Spinal cord (tissue), 9 donors: ENCODE measurements at regions not wholly inside any gene's neighbourhood (a gene's known extent, or its start where the extent isn't known, plus 50 kb on each side); places are given as distances from the start of the nearest gene placed in this dataset.

ENCODE experiments used
- DNase-seq, 6 donors: peaks; one replicate each; pipeline versions ENCODE4 v3.0.0 to v3.0.0-alpha.2; 2013 to 2015; ENCODE audit warnings: low spot score in 6 of 6, low read depth in 4 of 6
- H3K27ac ChIP-seq: one replicate; pipeline ENCODE4 v1.5.1; 2013; ENCODE audit warnings: low read depth, low read length, control low read depth
- H3K27me3 ChIP-seq: one replicate; pipeline ENCODE4 v1.6.1; 2013; ENCODE audit warnings: low read length; ENCODE audit not compliant: control insufficient read depth, insufficient read depth
- H3K36me3 ChIP-seq: one replicate; pipeline ENCODE4 v1.6.1; 2013; ENCODE audit warnings: low read length; ENCODE audit not compliant: control insufficient read depth, insufficient read depth
- H3K4me1 ChIP-seq: one replicate; pipeline ENCODE4 v1.6.1; 2013; ENCODE audit warnings: low read length; ENCODE audit not compliant: control insufficient read depth, insufficient read depth
- H3K4me3 ChIP-seq: one replicate; pipeline ENCODE4 v1.5.1; 2013; ENCODE audit warnings: low read depth, low read length, control low read depth
- H3K9me3 ChIP-seq: one replicate; pipeline ENCODE4 v1.6.1; 2013; ENCODE audit warnings: low read length; ENCODE audit not compliant: control insufficient read depth, insufficient read depth
- WGBS: methylation state at CpG from one replicate; pipeline ENCODE4 v1.1.5; 2013; ENCODE audit warnings: missing lambda C conversion rate; ENCODE audit not compliant: insufficient coverage; 5-methylcytosine and 5-hydroxymethylcytosine counted together
- donor health status: healthy.

DNA sequence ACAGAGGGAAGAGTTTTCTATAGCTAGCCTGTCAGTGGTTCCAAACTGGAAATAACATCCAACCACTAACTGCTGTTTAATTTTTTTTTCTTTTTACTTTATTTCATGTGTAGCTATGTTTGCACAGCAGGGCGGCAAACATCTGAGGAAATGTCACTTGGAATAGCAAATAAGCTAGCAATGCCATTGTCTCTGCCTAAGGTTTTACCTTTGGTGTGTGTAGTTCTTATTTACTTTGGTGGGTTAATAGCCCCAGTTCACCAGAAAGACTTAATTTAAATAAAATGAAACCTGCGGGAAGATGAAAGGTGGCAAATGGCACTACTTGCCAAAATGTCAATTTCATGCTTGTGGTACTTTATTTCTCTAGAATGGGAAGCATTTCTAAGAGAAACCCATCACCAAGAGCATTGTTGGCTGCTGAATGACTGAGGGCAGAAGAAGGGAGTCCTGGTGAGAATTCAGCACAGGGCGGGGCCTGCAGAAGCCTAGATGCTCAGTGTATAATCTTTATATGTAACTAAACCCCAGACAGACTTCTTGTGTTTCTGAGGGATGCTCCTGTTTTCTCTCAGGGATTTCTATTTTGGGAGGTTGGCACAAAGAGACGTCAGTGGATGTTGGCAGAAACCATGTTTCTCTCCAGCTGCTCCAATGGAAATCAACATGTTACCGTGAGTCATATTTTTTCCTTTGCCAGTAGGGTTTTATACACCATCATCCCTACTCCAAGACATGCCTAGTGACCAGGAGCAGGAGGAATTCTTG lies 300.4 kb upstream of the NT5C1B start:
- H3K4me1 ChIP-seq = no peaks in the 10 kb centered on the region
- H3K9me3 ChIP-seq = no peaks in the 10 kb centered on the region
- no peaks in the 10 kb centered on the region for H3K36me3 ChIP-seq
- no peak overlapping the region for H3K27ac ChIP-seq
- no peak overlapping the region for H3K4me3 ChIP-seq
- peak in 1 of 6 donors; percentile 81 for DNase-seq
- no peaks in the 10 kb centered on the region for H3K27me3 ChIP-seq
- WGBS = 70% methylated on average over 2 of the region's 5 CpGs

DNA sequence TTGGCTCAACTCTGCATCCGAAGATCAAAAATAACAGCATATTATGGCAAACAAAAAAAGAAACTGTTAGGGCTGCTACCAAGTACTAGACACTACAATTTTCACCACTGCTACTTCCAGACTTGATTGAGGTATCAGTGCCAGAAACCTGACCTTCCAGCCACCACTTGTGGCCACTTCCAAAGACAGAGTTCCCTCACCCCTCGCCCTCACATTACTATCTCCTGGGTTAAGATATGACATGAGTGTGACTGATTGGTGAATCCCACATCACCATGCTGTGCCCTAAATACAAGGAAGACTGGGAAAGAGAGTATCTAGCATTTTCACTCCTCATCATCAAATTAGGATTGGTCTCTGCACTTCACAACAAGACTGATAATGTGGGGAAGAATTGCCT lies 296.1 kb upstream of the NT5C1B start:
- no peaks in the 10 kb centered on the region for H3K36me3 ChIP-seq
- H3K27ac ChIP-seq = no peak overlapping the region
- no CpG with 5 or more reads among the region's 2 CpGs for WGBS
- no peaks in the 10 kb centered on the region for H3K9me3 ChIP-seq
- H3K4me1 ChIP-seq = no peaks in the 10 kb centered on the region
- DNase-seq = no peak
- no peak overlapping the region for H3K4me3 ChIP-seq
- no peaks in the 10 kb centered on the region for H3K27me3 ChIP-seq

DNA sequence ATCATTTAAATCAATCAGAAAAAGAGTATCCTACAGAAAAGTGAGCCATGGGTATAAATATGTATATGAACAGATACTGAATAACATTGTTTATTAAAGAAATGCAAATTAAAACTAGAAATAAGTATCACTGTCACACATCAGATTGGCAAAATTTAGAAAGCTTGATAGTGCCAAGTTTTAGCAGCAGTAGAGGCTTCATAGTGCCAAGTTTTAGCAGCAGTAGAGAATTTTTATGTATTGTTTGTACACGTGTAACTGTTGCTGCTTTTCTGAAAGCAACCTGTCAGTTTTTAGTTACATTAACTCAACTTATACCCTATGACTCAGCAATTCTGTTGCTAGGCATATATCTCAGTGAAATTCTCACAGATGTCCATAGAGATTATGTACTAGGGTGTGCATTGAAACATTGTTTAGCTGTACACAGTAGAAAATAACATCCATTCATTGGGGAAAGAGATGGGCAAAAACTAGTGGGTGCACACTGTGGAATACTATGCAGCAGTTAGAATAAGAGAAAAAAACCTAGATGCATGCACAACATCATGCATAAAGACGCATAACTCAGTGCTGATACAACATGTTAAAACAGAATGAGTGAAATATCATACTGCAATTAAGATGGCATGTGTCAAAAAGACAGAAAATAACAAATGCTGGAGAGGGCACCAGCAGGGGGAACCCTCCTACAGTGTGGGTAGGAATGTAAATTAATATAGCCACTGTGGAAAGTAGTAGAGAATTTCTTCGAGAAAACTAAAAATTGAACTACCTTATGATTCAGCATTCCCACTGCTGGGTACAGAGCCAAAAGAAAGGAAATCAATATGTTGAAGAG lies 294.5 kb upstream of the NT5C1B start:
- Histone ChIP-seq H3K9me3 (no peaks in the 10 kb centered on the region), H3K36me3 (no peaks in the 10 kb centered on the region), H3K4me1 (no peaks in the 10 kb centered on the region), H3K4me3 (no peak overlapping the region), H3K27ac (no peak overlapping the region), H3K27me3 (no peaks in the 10 kb centered on the region)
- DNase-seq = peak in 1 of 6 donors; percentile 38
- WGBS = no CpG with 5 or more reads among the region's 3 CpGs

DNA sequence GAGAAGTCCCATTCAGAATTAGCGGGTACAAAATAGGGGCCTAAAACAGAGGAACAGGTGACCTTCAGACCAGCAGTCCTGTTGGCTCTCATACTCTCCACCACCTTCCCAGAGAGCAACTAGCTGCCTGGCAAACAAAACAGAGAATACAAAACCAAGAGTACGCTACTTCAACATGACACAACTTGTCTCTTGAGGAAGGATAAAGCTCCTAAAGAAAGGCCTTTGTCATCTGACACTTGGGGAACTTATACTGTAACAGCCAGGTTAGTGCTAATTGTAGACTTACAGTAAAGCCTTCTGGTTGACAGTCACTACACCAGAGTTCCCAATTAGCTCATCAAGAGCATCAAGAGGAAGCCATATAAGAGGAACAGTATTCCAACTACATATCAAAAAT lies 282.1 kb upstream of the NT5C1B start:
- H3K27me3 ChIP-seq = no peaks in the 10 kb centered on the region
- H3K4me3 ChIP-seq = no peak overlapping the region
- DNase-seq = no peak
- no peaks in the 10 kb centered on the region for H3K36me3 ChIP-seq
- WGBS = no CpG with 5 or more reads among the region's 2 CpGs
- no peaks in the 10 kb centered on the region for H3K9me3 ChIP-seq
- no peak overlapping the region for H3K27ac ChIP-seq
- H3K4me1 ChIP-seq = no peaks in the 10 kb centered on the region

DNA sequence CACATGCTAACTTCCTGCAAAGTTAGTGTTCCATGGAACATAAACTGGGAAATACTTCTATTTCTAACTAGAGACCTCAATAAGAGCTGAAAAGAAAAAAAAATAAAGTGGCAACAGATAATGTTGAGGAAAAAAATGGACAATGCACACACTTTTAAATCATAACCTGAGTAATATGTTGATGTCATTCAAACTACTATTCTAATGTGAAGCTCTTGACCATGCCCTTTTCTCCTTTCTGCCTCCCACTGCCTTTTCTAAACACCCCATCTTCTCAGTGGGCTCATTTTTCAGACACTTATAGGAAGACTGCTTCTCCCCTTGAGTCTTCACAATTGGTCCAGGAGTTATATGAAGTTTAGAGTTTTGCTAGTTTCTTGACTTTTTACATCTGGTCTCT lies 280.9 kb upstream of the NT5C1B start:
- H3K4me1 ChIP-seq = no peaks in the 10 kb centered on the region
- no peak for DNase-seq
- no peaks in the 10 kb centered on the region for H3K9me3 ChIP-seq
- H3K4me3 ChIP-seq = no peak overlapping the region
- H3K36me3 ChIP-seq = no peaks in the 10 kb centered on the region
- no peaks in the 10 kb centered on the region for H3K27me3 ChIP-seq
- no peak overlapping the region for H3K27ac ChIP-seq

DNA sequence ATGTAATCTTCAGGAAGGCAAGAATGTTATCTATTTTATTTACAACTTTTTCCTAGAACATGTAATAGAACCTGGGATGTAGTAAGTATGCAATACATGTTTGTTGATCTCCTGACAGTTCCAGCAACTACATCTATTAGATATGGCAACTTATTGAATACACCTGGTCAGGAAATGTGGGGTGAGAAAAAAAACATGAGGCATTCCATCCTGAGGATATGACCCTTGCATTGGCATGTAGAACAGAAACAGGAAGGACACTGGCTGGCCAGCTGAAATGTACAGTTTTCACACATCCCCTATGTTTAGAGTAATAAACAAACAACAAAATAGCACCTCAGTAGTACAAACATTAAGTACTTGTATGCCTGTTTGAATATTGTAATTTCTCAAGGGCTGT lies 272.6 kb upstream of the NT5C1B start:
- no peak for DNase-seq
- Histone ChIP-seq H3K36me3 (no peaks in the 10 kb centered on the region), H3K9me3 (no peaks in the 10 kb centered on the region), H3K4me3 (no peak overlapping the region), H3K27ac (no peak overlapping the region), H3K4me1 (no peaks in the 10 kb centered on the region), H3K27me3 (no peaks in the 10 kb centered on the region)

DNA sequence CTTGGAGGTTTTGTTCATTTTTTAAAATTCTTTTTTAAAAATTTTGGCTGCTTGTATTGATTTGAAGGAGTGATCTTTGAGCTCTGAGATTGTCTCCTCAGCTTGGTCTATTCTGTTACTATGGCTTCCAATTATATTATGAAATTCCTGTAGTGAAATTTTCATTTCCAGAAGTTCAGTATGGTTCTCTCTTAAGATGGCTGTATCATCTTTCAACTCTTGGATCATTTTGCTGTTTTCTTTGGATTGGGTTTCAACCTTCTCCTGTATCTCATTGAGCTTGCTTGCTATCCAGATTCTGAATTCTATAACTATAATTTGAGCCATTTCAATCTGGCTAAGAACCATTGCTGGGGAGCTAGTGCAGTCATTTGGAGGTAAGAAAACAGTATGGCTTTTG lies 270.8 kb upstream of the NT5C1B start:
- H3K9me3 ChIP-seq = no peaks in the 10 kb centered on the region
- H3K27me3 ChIP-seq = no peaks in the 10 kb centered on the region
- peak in 1 of 6 donors; percentile 8 for DNase-seq
- H3K27ac ChIP-seq = no peak overlapping the region
- H3K4me1 ChIP-seq = no peaks in the 10 kb centered on the region
- H3K4me3 ChIP-seq = no peak overlapping the region
- no peaks in the 10 kb centered on the region for H3K36me3 ChIP-seq

DNA sequence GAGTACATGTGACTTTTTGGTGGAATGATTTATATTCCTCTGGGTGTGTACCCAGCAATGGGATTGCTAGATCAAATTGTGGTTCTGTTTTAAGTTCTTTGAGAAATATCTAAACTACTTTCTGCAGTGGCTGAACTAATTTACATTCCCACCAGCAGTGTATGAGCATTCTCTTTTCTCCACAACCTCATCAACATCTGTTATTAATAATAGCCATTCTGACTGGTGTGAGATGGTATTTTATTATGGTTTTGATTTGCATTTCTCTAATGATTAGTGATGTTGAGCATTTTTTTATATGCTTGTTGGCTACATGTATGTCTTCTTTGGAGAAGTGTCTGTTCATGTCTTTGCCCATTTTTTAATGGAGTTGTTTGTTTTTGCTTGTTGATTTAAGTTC lies 267.4 kb upstream of the NT5C1B start:
- Histone ChIP-seq H3K9me3 (no peaks in the 10 kb centered on the region), H3K4me3 (no peak overlapping the region), H3K4me1 (no peaks in the 10 kb centered on the region), H3K27me3 (no peaks in the 10 kb centered on the region), H3K36me3 (no peaks in the 10 kb centered on the region), H3K27ac (no peak overlapping the region)
- no peak for DNase-seq

DNA sequence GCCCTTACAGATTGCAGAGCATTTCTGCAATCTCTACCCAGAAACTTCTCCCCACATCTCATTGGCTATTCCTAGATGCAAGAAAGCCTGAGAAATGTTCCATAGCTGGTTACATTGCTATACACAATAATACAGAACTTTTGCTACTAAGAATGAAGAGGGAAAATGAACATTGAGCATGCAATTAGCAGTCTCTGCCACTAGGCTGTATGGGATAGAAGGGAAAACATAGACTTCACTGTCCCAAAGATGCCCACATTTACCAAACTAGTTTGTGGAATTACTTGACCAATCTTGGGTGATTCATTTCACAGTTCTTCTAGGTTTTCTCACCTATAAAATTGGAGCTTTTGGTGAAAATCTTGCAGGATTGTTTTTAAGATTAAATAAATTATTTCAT lies 265.7 kb upstream of the NT5C1B start:
- no peaks in the 10 kb centered on the region for H3K4me1 ChIP-seq
- H3K9me3 ChIP-seq = no peaks in the 10 kb centered on the region
- H3K27me3 ChIP-seq = no peaks in the 10 kb centered on the region
- DNase-seq = no peak
- no peak overlapping the region for H3K27ac ChIP-seq
- H3K36me3 ChIP-seq = no peaks in the 10 kb centered on the region
- H3K4me3 ChIP-seq = no peak overlapping the region

DNA sequence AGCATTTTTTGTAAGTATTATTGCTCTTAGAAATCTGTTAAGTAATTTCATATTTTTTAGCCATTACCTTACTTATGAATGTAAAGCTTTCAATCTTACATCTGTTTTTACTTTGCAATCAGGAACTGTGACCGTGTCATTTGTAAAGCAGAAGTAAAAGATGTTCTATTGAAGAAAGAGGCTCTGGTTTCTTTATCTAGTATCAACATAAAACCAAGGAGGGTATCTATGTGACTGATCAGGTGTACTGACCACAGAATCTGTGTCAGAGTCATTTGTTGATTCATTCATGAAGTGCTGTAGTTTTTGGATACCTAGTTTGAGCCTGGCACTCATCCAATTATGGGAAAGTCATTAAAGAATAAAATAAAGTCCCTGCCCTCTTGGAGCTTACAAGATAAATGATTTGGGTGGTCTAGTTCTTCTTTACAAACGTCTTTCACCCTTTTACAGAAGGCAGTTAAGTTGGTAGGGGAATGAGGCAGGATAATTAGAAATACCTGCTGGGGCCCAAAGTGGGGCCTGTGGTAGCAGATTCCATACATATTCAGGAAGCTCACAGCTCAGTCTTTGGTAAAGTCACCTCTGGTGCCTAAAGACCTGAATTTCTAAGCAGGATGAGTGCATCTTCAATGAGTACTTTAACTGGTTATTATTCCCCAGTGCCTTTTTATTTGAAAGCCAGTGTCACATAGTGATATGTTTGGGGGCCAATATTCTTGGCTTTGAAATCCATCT lies 260.6 kb upstream of the NT5C1B start:
- Histone ChIP-seq H3K4me1 (no peaks in the 10 kb centered on the region), H3K27me3 (no peaks in the 10 kb centered on the region), H3K4me3 (no peak overlapping the region), H3K27ac (no peak overlapping the region), H3K9me3 (no peaks in the 10 kb centered on the region), H3K36me3 (no peaks in the 10 kb centered on the region)
- no CpG with 5 or more reads among the region's 2 CpGs for WGBS
- no peak for DNase-seq
